ENCODE measurements at regions not wholly inside any gene's neighbourhood (a gene's known extent, or its start where the extent isn't known, plus 50 kb on each side); places are given as distances from the start of the nearest gene placed in this dataset.

DNA sequence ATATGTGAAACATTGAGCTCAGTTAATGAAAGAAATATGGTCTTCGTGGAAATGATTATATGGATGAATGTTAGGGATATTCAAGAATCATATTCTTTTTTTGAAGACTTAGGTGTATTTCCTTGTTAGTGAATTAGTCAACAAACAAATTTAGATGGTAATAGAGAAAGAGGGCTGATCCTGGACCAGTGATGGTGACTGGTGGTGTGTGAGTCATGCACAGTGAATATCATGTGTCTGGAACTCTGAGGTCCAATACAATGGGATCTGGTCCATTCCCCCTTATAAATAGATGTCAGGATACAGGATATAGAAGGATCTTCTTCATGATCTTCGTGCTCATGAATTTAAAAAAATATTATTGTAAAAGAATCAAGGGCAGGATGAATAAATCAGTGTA is 64.4 kb upstream of the RTL1 start:
- TF ChIP-seq POLR2AphosphoS5 (IDR thresholded peaks at IDR 0.05; ENCODE audit: insufficient read depth in 1 of 2, low read depth in 1 of 2): no peak
- TF ChIP-seq, protein P1, sequence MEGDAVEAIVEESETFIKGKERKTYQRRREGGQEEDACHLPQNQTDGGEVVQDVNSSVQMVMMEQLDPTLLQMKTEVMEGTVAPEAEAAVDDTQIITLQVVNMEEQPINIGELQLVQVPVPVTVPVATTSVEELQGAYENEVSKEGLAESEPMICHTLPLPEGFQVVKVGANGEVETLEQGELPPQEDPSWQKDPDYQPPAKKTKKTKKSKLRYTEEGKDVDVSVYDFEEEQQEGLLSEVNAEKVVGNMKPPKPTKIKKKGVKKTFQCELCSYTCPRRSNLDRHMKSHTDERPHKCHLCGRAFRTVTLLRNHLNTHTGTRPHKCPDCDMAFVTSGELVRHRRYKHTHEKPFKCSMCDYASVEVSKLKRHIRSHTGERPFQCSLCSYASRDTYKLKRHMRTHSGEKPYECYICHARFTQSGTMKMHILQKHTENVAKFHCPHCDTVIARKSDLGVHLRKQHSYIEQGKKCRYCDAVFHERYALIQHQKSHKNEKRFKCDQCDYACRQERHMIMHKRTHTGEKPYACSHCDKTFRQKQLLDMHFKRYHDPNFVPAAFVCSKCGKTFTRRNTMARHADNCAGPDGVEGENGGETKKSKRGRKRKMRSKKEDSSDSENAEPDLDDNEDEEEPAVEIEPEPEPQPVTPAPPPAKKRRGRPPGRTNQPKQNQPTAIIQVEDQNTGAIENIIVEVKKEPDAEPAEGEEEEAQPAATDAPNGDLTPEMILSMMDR (IDR thresholded peaks at IDR 0.05): no peak

Measured in vagina (tissue), 2 donors.